Adrenal gland (tissue), 5 donors: ENCODE measurements at regions not wholly inside any gene's neighbourhood (a gene's known extent, or its start where the extent isn't known, plus 50 kb on each side); places are given as distances from the start of the nearest gene placed in this dataset.

Experiments used
- CTCF ChIP-seq, 6 experiments: fragments of 450-650 bp in 4 of 6; fragments of 200-600 bp in 2 of 6; sonication (generic) in 1 of 6; IDR thresholded peaks; 1 replicate in 5 of 6; 2 replicates in 1 of 6; pipeline versions ENCODE4 v1.5.1 to v1.8.0; 2016 to 2021; ENCODE audit warnings: antibody characterized with exemption in 6 of 6, mild to moderate bottlenecking in 2 of 6, moderate library complexity in 1 of 6
- POLR2A ChIP-seq, 2 donors: fragments of 450-650 bp; IDR thresholded peaks; one replicate each; pipeline ENCODE4 v1.6.1; 2017; ENCODE audit warnings: antibody characterized with exemption in 2 of 2, mild to moderate bottlenecking in 2 of 2, moderate library complexity in 1 of 2
- donor health status: DM: no; HTN: no; CAD: no.

GRCh38 chr17:6233856-6234255 lies 163.7 kb downstream of the WSCD1 start:
- TF ChIP-seq POLR2A (IDR thresholded peaks at IDR 0.05) (no peak), CTCF (IDR thresholded peaks at IDR 0.05) (no peak)
